ENCODE measurements at regions not wholly inside any gene's neighbourhood (a gene's known extent, or its start where the extent isn't known, plus 50 kb on each side); places are given as distances from the start of the nearest gene placed in this dataset.

- Histone ChIP-seq H3K79me2 (ENCODE audit: insufficient read depth, low read length) (no peaks in the 10 kb centered on the region), H3K9ac (ENCODE audit: low read length) (no peak overlapping the region), H3K36me3 (ENCODE audit: low read length) (no peaks in the 10 kb centered on the region), H3K27me3 (ENCODE audit: low read length) (no peaks in the 10 kb centered on the region), H3K4me2 (ENCODE audit: low read depth, low read length, poor library complexity, severe bottlenecking) (no peak overlapping the region), H3K9me3 (ENCODE audit: insufficient read depth, low read length) (no peaks in the 10 kb centered on the region), H3K9me2 (replicated peaks; ENCODE audit: insufficient read depth, low read length) (no peaks in the 10 kb centered on the region), H4K20me1 (ENCODE audit: low read depth, low read length) (no peaks in the 10 kb centered on the region), H3F3A (ENCODE audit: insufficient read depth) (no peaks in the 10 kb centered on the region), H2AFZ (ENCODE audit: low read depth, low read length, severe bottlenecking) (no peak overlapping the region), H3K4me3 (ENCODE audit: insufficient read depth, low read length, poor library complexity, severe bottlenecking) (no peak overlapping the region), H3K27ac (ENCODE audit: low read depth, low read length) (no peak overlapping the region)
- no peak for TF ChIP-seq EZH2phosphoT487 (conservative IDR thresholded peaks at IDR 0.05; ENCODE audit: low read length)
- no peak for TF ChIP-seq CTCF (IDR thresholded peaks at IDR 0.05; ENCODE audit: insufficient read depth, low read length, poor library complexity, severe bottlenecking)
These were observed 85.3 kb upstream of the CLDN18 start for GRCh38 chr3:137924628-137925027.

- H3K4me2 ChIP-seq (ENCODE audit: low read depth, low read length, poor library complexity, severe bottlenecking): no peak overlapping the region
- no peaks in the 10 kb centered on the region for H3K79me2 ChIP-seq (ENCODE audit: insufficient read depth, low read length)
- H3K27ac ChIP-seq (ENCODE audit: low read depth, low read length): no peak overlapping the region
- no peaks in the 10 kb centered on the region for H4K20me1 ChIP-seq (ENCODE audit: low read depth, low read length)
- no peak overlapping the region for H3K4me3 ChIP-seq (ENCODE audit: insufficient read depth, low read length, poor library complexity, severe bottlenecking)
- no peak for TF ChIP-seq CTCF (IDR thresholded peaks at IDR 0.05; ENCODE audit: insufficient read depth, low read length, poor library complexity, severe bottlenecking)
- no peaks in the 10 kb centered on the region for H3K36me3 ChIP-seq (ENCODE audit: low read length)
- no peaks in the 10 kb centered on the region for H3K9me3 ChIP-seq (ENCODE audit: insufficient read depth, low read length)
- H3K9ac ChIP-seq (ENCODE audit: low read length): no peak overlapping the region
- no peaks in the 10 kb centered on the region for H3K27me3 ChIP-seq (ENCODE audit: low read length)
- H3K9me2 ChIP-seq (replicated peaks; ENCODE audit: insufficient read depth, low read length): no peaks in the 10 kb centered on the region
- H3F3A ChIP-seq (ENCODE audit: insufficient read depth): no peaks in the 10 kb centered on the region
- H2AFZ ChIP-seq (ENCODE audit: low read depth, low read length, severe bottlenecking): no peak overlapping the region
These were observed 84.9 kb upstream of the CLDN18 start for GRCh38 chr3:137925080-137925479.

- Histone ChIP-seq H3K79me2 (ENCODE audit: insufficient read depth, low read length) (no peaks in the 10 kb centered on the region), H3K36me3 (ENCODE audit: low read length) (no peaks in the 10 kb centered on the region), H2AFZ (ENCODE audit: low read depth, low read length, severe bottlenecking) (no peak overlapping the region), H3K27me3 (ENCODE audit: low read length) (no peaks in the 10 kb centered on the region), H3F3A (ENCODE audit: insufficient read depth) (no peaks in the 10 kb centered on the region), H3K4me3 (ENCODE audit: insufficient read depth, low read length, poor library complexity, severe bottlenecking) (no peak overlapping the region), H4K20me1 (ENCODE audit: low read depth, low read length) (no peaks in the 10 kb centered on the region), H3K9me2 (replicated peaks; ENCODE audit: insufficient read depth, low read length) (no peaks in the 10 kb centered on the region), H3K4me2 (ENCODE audit: low read depth, low read length, poor library complexity, severe bottlenecking) (no peak overlapping the region), H3K27ac (ENCODE audit: low read depth, low read length) (no peak overlapping the region), H3K9ac (ENCODE audit: low read length) (no peak overlapping the region), H3K9me3 (ENCODE audit: insufficient read depth, low read length) (no peaks in the 10 kb centered on the region)
- TF ChIP-seq CTCF (IDR thresholded peaks at IDR 0.05; ENCODE audit: insufficient read depth, low read length, poor library complexity, severe bottlenecking) (no peak), EZH2phosphoT487 (conservative IDR thresholded peaks at IDR 0.05; ENCODE audit: low read length) (no peak)
These were observed 83.0 kb upstream of the CLDN18 start for GRCh38 chr3:137926991-137927390.

GRCh38 chr3:137930976-137931375 lies 79.0 kb upstream of the CLDN18 start:
- no peaks in the 10 kb centered on the region for H3F3A ChIP-seq (ENCODE audit: insufficient read depth)
- no peak overlapping the region for H3K27ac ChIP-seq (ENCODE audit: low read depth, low read length)
- no peaks in the 10 kb centered on the region for H3K79me2 ChIP-seq (ENCODE audit: insufficient read depth, low read length)
- no peaks in the 10 kb centered on the region for H3K9me2 ChIP-seq (replicated peaks; ENCODE audit: insufficient read depth, low read length)
- no peak overlapping the region for H3K9ac ChIP-seq (ENCODE audit: low read length)
- no peaks in the 10 kb centered on the region for H3K27me3 ChIP-seq (ENCODE audit: low read length)
- H3K9me3 ChIP-seq (ENCODE audit: insufficient read depth, low read length): no peaks in the 10 kb centered on the region
- H3K4me2 ChIP-seq (ENCODE audit: low read depth, low read length, poor library complexity, severe bottlenecking): no peak overlapping the region
- TF ChIP-seq EZH2phosphoT487 (conservative IDR thresholded peaks at IDR 0.05; ENCODE audit: low read length): no peak
- TF ChIP-seq CTCF (IDR thresholded peaks at IDR 0.05; ENCODE audit: insufficient read depth, low read length, poor library complexity, severe bottlenecking): no peak
- no peaks in the 10 kb centered on the region for H4K20me1 ChIP-seq (ENCODE audit: low read depth, low read length)
- H2AFZ ChIP-seq (ENCODE audit: low read depth, low read length, severe bottlenecking): no peak overlapping the region
- no peak overlapping the region for H3K4me3 ChIP-seq (ENCODE audit: insufficient read depth, low read length, poor library complexity, severe bottlenecking)
- no peaks in the 10 kb centered on the region for H3K36me3 ChIP-seq (ENCODE audit: low read length)

Data from SU-DHL-6 (cell line).